GM23248 (cell line): ENCODE measurements at regions not wholly inside any gene's neighbourhood (a gene's known extent, or its start where the extent isn't known, plus 50 kb on each side); places are given as distances from the start of the nearest gene placed in this dataset.

Experiments used
- DNase-seq: peaks from one replicate; pipeline ENCODE4 v3.0.0-alpha.2; 2015
- H2AFZ ChIP-seq: fragments of 200-600 bp; sonication (generic); 2 replicates; pipeline ENCODE4 v1.6.1; 2016; ENCODE audit warnings: antibody characterized with exemption
- H3F3A ChIP-seq: fragments of 200-600 bp; sonication (generic); 2 replicates; pipeline ENCODE4 v1.6.1; 2016; ENCODE audit warnings: mild to moderate bottlenecking, antibody characterized with exemption, mixed run types; ENCODE audit not compliant: insufficient read depth
- H3K27ac ChIP-seq: fragments of 200-600 bp; sonication (generic); 2 replicates; pipeline ENCODE4 v1.5.1; 2016; ENCODE audit warnings: mild to moderate bottlenecking
- H3K27me3 ChIP-seq: fragments of 200-600 bp; sonication (generic); replicated peaks from 2 replicates; pipeline ENCODE4 v1.6.1; 2016; ENCODE audit warnings: mild to moderate bottlenecking; ENCODE audit not compliant: insufficient read depth
- H3K36me3 ChIP-seq: fragments of 200-600 bp; sonication (generic); 2 replicates; pipeline ENCODE4 v1.6.1; 2016; ENCODE audit warnings: low read depth, mild to moderate bottlenecking
- H3K4me1 ChIP-seq: fragments of 200-600 bp; sonication (generic); 2 replicates; pipeline ENCODE4 v1.6.1; 2016; ENCODE audit warnings: mild to moderate bottlenecking; ENCODE audit not compliant: insufficient read depth
- H3K4me2 ChIP-seq: fragments of 200-600 bp; sonication (generic); one replicate; pipeline ENCODE4 v1.6.1; 2016; ENCODE audit warnings: mild to moderate bottlenecking; ENCODE audit not compliant: unreplicated experiment
- H3K4me3 ChIP-seq: fragments of 200-600 bp; sonication (generic); 2 replicates; pipeline ENCODE4 v1.5.1; 2016; ENCODE audit warnings: mild to moderate bottlenecking
- H3K79me2 ChIP-seq: fragments of 200-600 bp; sonication (generic); 2 replicates; pipeline ENCODE4 v1.6.1; 2016; ENCODE audit warnings: mild to moderate bottlenecking; ENCODE audit not compliant: insufficient read depth
- H3K9ac ChIP-seq: fragments of 200-600 bp; sonication (generic); 2 replicates; pipeline ENCODE4 v1.6.1; 2016; ENCODE audit warnings: mild to moderate bottlenecking
- H3K9me2 ChIP-seq: fragments of 200-600 bp; sonication (generic); 2 replicates; pipeline ENCODE4 v1.6.1; 2016; ENCODE audit warnings: mixed run types, mild to moderate bottlenecking, moderate library complexity; ENCODE audit not compliant: insufficient read depth
- H3K9me3 ChIP-seq: fragments of 200-600 bp; sonication (generic); one replicate; pipeline ENCODE4 v1.6.1; 2017; ENCODE audit warnings: low read depth
- H4K20me1 ChIP-seq: fragments of 200-600 bp; sonication (generic); 2 replicates; pipeline ENCODE4 v1.6.0; 2016; ENCODE audit not compliant: insufficient read depth
- EZH2 ChIP-seq: fragments of 200-600 bp; sonication (generic); IDR thresholded peaks from 2 replicates; pipeline ENCODE4 v1.6.1; 2018; ENCODE audit warnings: antibody characterized with exemption, mild to moderate bottlenecking; ENCODE audit not compliant: insufficient read depth, poor library complexity, severe bottlenecking
- EZH2phosphoT487 ChIP-seq: fragments of 200-600 bp; sonication (generic); IDR thresholded peaks from 2 replicates; pipeline ENCODE4 v1.6.1; 2018; ENCODE audit warnings: antibody characterized with exemption, moderate library complexity, mild to moderate bottlenecking, low read depth; ENCODE audit not compliant: insufficient read depth
- WGBS, 2 experiments: methylation state at CpG; one replicate each; pipeline ENCODE4 v1.1.6; 2015 to 2017; ENCODE audit warnings: low lambda C conversion rate in 2 of 2, low coverage in 1 of 2; ENCODE audit errors: missing lambda C conversion rate in 2 of 2; 5-methylcytosine and 5-hydroxymethylcytosine counted together
- in situ Hi-C: fragments of 300-500 bp; cut with MboI; formaldehyde crosslinking; loops from 2 replicates; pipeline ENCODE4 v1.15.0; 2020

DNA sequence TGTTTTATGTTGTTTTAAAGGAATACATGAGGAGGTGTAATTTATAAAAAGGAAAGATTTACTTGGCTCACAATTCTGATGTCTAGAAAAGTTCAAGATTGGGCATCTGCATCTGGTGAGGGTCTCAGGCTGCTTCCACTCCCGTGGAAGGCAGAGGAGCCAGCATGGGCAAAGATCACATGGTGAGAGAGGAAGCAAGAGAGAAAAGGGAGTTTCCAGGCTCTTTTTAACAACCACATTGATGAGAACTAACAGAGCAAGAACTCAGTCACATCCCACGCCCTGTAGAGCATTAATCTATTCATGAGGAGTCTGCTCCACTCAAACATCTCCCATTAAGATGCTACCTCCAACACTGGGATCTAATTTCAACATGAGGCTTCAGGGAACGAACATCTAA lies 1666.3 kb downstream of the HACE1 start:
- Histone ChIP-seq H3K36me3 (no peaks in the 10 kb centered on the region), H3K4me2 (no peak overlapping the region), H3K9me2 (no peaks in the 10 kb centered on the region), H3K27me3 (no peaks in the 10 kb centered on the region), H3K9me3 (peaks cover 3% of the 10 kb centered on the region), H2AFZ (no peak overlapping the region), H3K9ac (no peak overlapping the region), H4K20me1 (no peaks in the 10 kb centered on the region), H3K79me2 (no peaks in the 10 kb centered on the region), H3K4me3 (no peak overlapping the region), H3K4me1 (no peaks in the 10 kb centered on the region), H3K27ac (no peak overlapping the region), H3F3A (no peaks in the 10 kb centered on the region)
- WGBS, 2 experiments, result 5 to 8% methylated on average over 3 of the region's 3 CpGs
- no peak for TF ChIP-seq EZH2phosphoT487
- no peak for TF ChIP-seq EZH2
- in situ Hi-C loops, result no loop called here
- no peak for DNase-seq

DNA sequence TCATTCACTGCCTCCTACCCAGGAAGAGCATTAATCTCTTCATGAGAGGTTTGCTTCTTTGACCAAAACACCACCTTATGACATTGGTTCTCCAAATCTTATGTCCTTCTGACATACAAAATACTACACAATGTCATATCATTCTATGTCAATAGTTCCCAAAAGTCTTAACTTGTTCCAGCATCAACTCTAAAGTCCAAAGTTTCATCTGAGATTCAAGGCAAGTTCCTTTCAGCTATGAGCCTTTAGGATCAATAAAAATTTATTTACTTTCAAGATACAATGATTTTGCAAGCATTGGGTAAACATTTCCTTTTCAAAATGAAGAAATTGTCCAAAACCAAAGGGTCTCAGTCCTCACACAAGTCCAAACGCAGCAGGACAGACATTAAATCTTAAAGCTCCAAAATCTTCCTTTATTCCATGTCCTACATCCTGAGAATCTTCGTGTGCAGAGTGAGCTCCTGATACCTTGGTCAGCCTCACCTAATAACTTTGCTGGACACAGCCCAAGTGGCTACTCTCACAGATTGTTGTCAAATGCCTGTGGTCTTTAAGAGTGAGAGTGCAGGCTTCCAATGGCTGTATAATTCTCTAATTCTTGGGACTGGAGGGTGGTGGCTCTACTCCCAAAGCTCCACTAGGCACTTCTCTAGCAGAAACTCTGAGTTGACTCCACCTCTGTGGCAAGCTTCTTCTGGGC lies 1668.2 kb downstream of the HACE1 start:
- no peaks in the 10 kb centered on the region for H3K9me2 ChIP-seq
- no peaks in the 10 kb centered on the region for H4K20me1 ChIP-seq
- no peak overlapping the region for H3K4me2 ChIP-seq
- DNase-seq, result no peak
- no peaks in the 10 kb centered on the region for H3K36me3 ChIP-seq
- no peaks in the 10 kb centered on the region for H3K79me2 ChIP-seq
- in situ Hi-C loops, result no loop called here
- no peak overlapping the region for H3K4me3 ChIP-seq
- WGBS, 2 experiments, result 0 to 1% methylated on average over 2 of the region's 2 CpGs
- H3K9me3 ChIP-seq, result peaks cover 3% of the 10 kb centered on the region
- no peaks in the 10 kb centered on the region for H3F3A ChIP-seq
- no peaks in the 10 kb centered on the region for H3K4me1 ChIP-seq
- TF ChIP-seq EZH2 (no peak), EZH2phosphoT487 (no peak)
- H3K27me3 ChIP-seq, result no peaks in the 10 kb centered on the region
- no peak overlapping the region for H2AFZ ChIP-seq
- H3K9ac ChIP-seq, result no peak overlapping the region
- H3K27ac ChIP-seq, result no peak overlapping the region

DNA sequence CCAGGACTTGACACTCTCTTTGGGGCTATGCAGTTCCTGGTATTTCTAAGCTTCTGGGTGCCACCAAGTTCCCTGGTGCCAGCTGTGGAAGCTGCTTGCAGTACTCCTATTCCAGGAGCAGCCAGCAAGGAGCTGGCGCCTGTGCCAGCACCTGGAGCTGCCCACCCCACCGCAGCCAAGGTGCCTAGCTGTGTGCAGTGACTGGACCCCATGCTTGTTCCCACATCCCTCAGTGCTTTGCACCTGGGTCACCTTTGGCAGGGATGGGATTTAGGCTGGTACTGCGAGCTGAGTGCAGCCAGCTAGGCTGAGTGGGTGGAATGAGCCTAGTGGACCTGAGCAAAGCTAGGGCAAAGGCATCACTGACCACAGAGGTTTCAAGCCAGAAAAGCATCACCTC lies 1674.9 kb downstream of the HACE1 start:
- no peak overlapping the region for H3K27ac ChIP-seq
- TF ChIP-seq EZH2 (no peak), EZH2phosphoT487 (no peak)
- 13 to 24% methylated on average over 3 of the region's 3 CpGs for WGBS, 2 experiments
- no peaks in the 10 kb centered on the region for H3K9me3 ChIP-seq
- no peak overlapping the region for H3K4me2 ChIP-seq
- no peaks in the 10 kb centered on the region for H3K4me1 ChIP-seq
- H4K20me1 ChIP-seq, result no peaks in the 10 kb centered on the region
- in situ Hi-C loops, result no loop called here
- H3K4me3 ChIP-seq, result no peak overlapping the region
- H2AFZ ChIP-seq, result no peak overlapping the region
- no peaks in the 10 kb centered on the region for H3F3A ChIP-seq
- DNase-seq, result no peak
- no peaks in the 10 kb centered on the region for H3K9me2 ChIP-seq
- no peaks in the 10 kb centered on the region for H3K79me2 ChIP-seq
- H3K9ac ChIP-seq, result no peak overlapping the region
- no peaks in the 10 kb centered on the region for H3K36me3 ChIP-seq
- no peaks in the 10 kb centered on the region for H3K27me3 ChIP-seq

DNA sequence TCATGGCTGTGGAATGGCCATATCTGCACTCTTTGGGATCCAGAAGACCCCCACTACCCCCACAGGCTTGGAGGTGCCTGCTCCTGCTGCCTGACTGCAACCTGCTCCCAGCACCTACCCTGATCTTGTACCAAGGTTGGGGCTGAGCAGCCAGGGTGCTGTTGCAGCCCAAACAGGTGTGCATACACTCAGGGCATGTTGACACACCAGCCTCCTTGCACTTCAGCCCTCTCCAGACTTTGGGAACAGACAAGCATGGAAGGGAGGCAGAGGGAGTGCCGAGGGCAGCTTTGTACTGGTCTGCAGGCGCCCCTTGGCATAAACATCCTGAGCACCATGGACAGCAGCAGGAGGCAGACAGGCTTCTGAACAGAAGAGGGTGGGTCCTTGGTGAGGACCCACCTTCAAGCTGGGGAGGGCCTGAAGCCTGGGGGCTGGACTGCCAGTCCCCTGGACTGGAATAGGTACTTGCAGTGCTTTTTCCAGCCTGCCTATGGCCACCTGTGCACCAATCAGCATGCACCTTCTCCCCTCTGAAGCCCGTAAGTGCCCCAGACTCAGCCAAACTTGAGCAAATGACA lies 1675.8 kb downstream of the HACE1 start:
- no peaks in the 10 kb centered on the region for H3K36me3 ChIP-seq
- no peaks in the 10 kb centered on the region for H3K79me2 ChIP-seq
- no peaks in the 10 kb centered on the region for H3K9me3 ChIP-seq
- DNase-seq, result no peak
- H2AFZ ChIP-seq, result no peak overlapping the region
- WGBS, 2 experiments, result 4 to 18% methylated on average over 3 of the region's 3 CpGs
- no peaks in the 10 kb centered on the region for H3K27me3 ChIP-seq
- no peaks in the 10 kb centered on the region for H3K9me2 ChIP-seq
- H3K9ac ChIP-seq, result no peak overlapping the region
- H3F3A ChIP-seq, result no peaks in the 10 kb centered on the region
- H3K4me3 ChIP-seq, result no peak overlapping the region
- H4K20me1 ChIP-seq, result no peaks in the 10 kb centered on the region
- H3K27ac ChIP-seq, result no peak overlapping the region
- H3K4me1 ChIP-seq, result no peaks in the 10 kb centered on the region
- TF ChIP-seq EZH2 (no peak), EZH2phosphoT487 (no peak)
- no peak overlapping the region for H3K4me2 ChIP-seq
- in situ Hi-C loops, result no loop called here

DNA sequence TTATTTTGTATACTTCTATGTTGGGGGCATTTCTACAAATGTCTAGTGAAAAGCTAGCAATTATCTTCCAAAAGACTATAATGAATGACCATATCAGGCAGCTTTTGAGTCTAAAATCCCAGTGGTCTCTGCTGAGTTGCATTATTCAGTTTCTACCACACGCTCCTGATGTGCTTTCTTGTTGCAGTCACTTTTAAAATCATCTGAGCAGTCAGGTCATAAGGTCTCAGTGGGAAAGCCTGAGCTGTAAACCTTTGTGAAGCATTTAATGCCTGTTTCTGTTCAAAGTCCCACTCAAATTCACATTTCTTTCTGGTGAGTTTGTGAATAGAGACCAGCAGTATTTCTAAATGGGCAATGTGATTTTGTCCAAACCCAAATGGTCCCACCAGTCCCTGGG lies 1681.5 kb downstream of the HACE1 start:
- Histone ChIP-seq H3K4me3 (no peak overlapping the region), H4K20me1 (no peaks in the 10 kb centered on the region), H3K27ac (no peak overlapping the region), H3K27me3 (no peaks in the 10 kb centered on the region), H3K4me2 (no peak overlapping the region), H3F3A (no peaks in the 10 kb centered on the region), H3K4me1 (no peaks in the 10 kb centered on the region), H3K9me3 (no peaks in the 10 kb centered on the region), H3K36me3 (no peaks in the 10 kb centered on the region), H2AFZ (no peak overlapping the region), H3K9me2 (no peaks in the 10 kb centered on the region), H3K9ac (no peak overlapping the region), H3K79me2 (no peaks in the 10 kb centered on the region)
- no peak for DNase-seq
- in situ Hi-C loops, result no loop called here
- no peak for TF ChIP-seq EZH2
- no peak for TF ChIP-seq EZH2phosphoT487
- WGBS, 2 experiments, result 0 to 3% methylated on average over 1 of the region's 1 CpG
